ENCODE measurements at regions not wholly inside any gene's neighbourhood (a gene's known extent, or its start where the extent isn't known, plus 50 kb on each side); places are given as distances from the start of the nearest gene placed in this dataset.

DNA sequence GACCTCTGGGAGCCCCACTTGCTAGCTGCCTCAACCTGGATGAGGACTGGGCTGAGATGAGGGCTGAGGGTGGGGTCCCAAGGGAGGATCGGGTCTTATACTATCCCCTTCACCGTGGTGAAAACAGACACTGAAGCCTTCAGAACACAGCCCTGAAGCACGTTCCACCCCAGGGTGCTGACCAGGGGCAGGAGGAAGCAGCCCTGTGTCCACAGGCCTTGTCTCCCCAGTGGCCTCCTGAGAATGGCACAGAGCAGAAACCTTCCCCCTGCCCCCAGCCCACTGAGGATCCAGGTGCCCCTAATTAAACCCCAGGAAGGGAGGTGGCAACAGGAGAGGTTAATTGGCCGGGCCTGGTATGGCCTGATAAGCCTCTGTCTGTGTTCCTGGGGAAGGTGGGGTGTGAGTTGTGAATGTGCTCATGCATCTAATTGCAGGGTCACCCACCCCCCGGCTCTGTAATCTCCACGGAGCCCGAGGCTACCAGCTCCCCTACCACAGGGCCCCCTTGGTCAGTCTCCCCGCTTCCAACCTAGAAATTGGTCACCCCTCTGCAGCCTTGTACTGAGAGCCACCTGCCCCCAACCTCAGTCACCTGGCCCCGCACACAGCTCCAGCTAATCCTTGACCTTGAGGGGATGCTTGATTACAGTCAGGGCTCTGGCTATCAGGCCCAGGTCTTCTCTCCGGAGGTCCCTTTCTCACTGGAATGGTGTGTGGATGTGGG, 159.0 kb upstream of the UNC5B start:
- no peak overlapping the region for H3K4me3 ChIP-seq (ENCODE audit: low read depth, low read length)
- TF ChIP-seq, protein P1, sequence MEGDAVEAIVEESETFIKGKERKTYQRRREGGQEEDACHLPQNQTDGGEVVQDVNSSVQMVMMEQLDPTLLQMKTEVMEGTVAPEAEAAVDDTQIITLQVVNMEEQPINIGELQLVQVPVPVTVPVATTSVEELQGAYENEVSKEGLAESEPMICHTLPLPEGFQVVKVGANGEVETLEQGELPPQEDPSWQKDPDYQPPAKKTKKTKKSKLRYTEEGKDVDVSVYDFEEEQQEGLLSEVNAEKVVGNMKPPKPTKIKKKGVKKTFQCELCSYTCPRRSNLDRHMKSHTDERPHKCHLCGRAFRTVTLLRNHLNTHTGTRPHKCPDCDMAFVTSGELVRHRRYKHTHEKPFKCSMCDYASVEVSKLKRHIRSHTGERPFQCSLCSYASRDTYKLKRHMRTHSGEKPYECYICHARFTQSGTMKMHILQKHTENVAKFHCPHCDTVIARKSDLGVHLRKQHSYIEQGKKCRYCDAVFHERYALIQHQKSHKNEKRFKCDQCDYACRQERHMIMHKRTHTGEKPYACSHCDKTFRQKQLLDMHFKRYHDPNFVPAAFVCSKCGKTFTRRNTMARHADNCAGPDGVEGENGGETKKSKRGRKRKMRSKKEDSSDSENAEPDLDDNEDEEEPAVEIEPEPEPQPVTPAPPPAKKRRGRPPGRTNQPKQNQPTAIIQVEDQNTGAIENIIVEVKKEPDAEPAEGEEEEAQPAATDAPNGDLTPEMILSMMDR (IDR thresholded peaks at IDR 0.05; ENCODE audit: low read depth, low read length, missing control alignments), result no peak
- DNase-seq (ENCODE audit: low read depth), result no peak

DNA sequence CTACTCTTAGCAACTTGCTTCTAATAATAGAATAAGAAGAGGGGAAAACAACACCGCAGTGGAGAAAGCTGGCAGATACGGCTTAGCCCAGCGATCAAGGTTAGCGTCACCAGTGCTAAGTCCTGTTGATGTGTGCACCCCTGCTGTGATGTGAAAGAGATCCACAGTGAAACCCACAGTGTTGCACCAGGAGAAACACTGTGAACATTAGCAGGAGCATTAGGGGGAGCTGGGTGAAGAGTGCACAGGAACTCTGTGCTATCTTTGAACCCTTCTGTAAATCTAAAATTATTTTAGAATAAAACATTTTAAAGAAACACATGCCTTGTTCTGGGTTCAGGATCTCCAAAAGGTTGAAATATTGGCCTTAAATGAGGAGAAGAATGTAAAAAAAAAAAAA, 154.1 kb upstream of the UNC5B start:
- DNase-seq (ENCODE audit: low read depth), result no peak
- H3K4me3 ChIP-seq (ENCODE audit: low read depth, low read length), result no peak overlapping the region
- TF ChIP-seq, protein P1 (IDR thresholded peaks at IDR 0.05; ENCODE audit: low read depth, low read length, missing control alignments), result no peak

DNA sequence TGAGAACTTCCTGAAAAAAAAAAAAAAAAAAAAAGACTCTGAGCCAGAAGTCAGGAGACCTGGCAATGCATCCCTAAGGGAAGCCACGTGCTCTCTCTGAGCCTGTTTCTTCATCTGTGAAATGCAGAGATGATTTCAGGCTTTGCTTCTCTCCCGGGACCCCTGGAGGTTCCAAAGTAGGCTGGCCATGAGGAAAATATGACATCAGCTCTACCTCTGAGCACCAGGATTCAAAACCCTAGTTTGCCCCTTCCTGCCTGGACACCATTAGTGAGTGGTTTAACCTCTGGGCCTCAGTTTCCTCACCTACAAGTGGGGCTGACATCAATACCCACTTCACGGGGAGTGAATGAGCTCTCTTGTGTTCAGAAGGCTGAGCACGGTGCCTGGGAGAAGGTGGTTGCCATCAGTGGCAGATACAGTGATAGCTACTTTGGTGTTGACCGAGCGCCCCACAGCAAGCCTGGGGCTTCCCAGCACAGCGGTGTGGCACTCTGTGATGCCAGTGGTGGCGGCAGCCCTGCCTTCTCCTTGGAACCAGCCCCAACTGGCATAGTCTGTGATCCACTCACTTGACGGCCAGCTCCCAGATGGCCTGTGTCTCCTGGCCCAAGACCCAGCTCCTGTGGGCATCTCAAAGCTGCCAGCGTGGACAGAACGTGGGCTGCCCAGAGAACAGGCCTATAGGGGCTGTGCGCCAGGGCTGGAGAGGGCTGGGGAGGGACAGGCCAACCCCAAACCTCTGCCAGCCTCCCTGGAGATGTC, 153.1 kb upstream of the UNC5B start:
- TF ChIP-seq, protein P1 (IDR thresholded peaks at IDR 0.05; ENCODE audit: low read depth, low read length, missing control alignments), result no peak
- DNase-seq (ENCODE audit: low read depth), result no peak
- H3K4me3 ChIP-seq (ENCODE audit: low read depth, low read length), result no peak overlapping the region

DNA sequence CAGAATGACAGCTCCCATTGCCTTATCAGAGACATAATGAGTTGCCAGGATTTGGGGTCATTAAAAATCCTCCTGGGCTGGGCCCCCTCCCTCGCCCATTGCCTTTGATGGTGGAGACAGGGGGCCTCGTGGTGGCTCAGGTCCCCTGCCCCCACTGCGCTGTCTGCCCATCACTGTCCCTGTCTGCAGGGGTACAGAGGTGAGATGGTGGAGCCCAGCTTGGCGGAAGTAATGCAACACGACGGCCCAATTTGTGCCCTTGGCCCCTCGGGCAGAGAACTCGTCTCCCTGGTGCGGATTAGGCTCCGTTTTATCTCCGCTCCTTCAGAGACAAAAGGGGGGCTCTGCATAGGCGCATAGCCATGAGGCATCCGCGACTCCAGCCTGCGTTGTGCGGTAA, 152.4 kb upstream of the UNC5B start:
- TF ChIP-seq, protein P1 (IDR thresholded peaks at IDR 0.05; ENCODE audit: low read depth, low read length, missing control alignments), result no peak
- DNase-seq (ENCODE audit: low read depth), result no peak
- no peak overlapping the region for H3K4me3 ChIP-seq (ENCODE audit: low read depth, low read length)

DNA sequence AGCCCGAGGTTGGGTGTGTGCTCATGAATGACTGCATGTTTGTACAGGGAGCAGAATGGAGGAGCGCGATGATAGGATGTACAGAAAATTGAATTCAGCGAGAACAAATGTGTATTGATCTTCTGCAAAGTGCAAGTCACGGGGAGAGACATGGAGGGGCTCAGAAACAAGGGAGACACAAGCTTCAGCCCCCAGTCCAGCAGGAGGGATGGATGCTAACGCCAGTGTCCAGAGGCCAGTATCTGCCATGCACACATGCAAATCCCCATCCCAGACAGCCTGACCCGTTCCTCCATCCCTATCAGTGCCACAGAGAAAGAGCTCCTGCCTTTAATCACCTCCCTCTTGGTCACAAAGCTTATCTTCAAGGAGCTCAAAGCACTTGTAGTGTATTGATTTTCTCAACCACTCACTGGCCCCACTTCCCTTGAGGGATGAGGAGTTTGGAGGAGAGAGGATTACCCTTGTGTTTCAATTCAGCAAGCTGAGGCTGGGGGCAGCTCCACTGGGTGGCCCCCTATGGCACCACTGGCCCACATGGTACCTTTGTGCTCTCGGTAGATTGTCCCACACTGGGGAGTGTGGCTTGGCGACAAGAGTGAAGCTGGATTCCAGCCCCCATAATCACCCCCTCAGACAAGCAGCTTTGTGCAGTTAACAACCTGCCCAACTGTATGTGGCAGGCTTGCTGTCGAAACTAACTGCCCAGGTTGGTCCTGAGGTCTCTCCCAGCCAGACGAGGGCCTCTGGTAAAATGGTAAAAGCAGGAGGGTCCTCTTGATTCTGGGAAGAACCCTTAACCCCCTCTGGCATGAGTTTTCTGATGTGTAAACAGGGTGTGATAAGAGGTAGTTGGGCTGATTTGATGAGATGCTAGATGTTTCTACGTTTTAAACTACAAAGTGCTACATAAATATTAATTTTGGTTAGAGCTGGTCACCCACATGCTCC, 151.6 kb upstream of the UNC5B start:
- TF ChIP-seq, protein P1 (IDR thresholded peaks at IDR 0.05; ENCODE audit: low read depth, low read length, missing control alignments), result no peak
- no peak for DNase-seq (ENCODE audit: low read depth)
- H3K4me3 ChIP-seq (ENCODE audit: low read depth, low read length), result no peak overlapping the region

DNA sequence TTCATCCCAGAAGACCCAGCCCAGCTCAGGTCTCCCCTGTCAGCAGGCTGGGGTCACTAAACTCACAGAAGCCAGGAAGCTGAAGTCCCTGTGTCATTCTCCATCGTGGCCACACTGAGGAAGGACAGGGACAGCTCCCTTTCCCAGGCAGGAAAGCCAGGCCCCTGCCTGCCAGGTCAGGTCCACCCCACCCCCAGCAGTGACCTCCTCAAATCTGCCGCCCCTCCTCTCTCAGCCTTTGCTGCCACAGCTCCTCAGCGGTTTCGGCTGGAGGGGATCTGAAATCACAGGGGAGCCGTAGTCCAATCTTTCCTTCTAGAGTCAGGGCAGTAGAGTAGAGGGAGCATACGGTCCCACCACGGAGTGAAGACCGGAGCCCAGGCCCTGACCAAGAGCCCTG, 150.9 kb upstream of the UNC5B start:
- TF ChIP-seq, protein P1 (IDR thresholded peaks at IDR 0.05; ENCODE audit: low read depth, low read length, missing control alignments), result no peak
- H3K4me3 ChIP-seq (ENCODE audit: low read depth, low read length), result no peak overlapping the region
- DNase-seq (ENCODE audit: low read depth), result no peak

Data from GM12864 (cell line).